NT2/D1 (cell line): ENCODE measurements at regions not wholly inside any gene's neighbourhood (a gene's known extent, or its start where the extent isn't known, plus 50 kb on each side); places are given as distances from the start of the nearest gene placed in this dataset.

Experiments
- DNase-seq: peaks from one replicate; pipeline ENCODE4 v3.0.0-alpha.2; 2011; ENCODE audit warnings: low read depth, low spot score
- H3K27me3 ChIP-seq: 2 replicates; pipeline ENCODE4 v1.6.0; 2011; ENCODE audit warnings: mild to moderate bottlenecking; ENCODE audit not compliant: insufficient read length, insufficient read depth
- H3K36me3 ChIP-seq: 2 replicates; pipeline ENCODE4 v1.6.1; 2011; ENCODE audit warnings: mild to moderate bottlenecking, low read length, mixed read lengths; ENCODE audit not compliant: insufficient read depth, insufficient read length
- H3K4me1 ChIP-seq: 2 replicates; pipeline ENCODE4 v1.5.1; 2011; ENCODE audit not compliant: insufficient read depth, insufficient read length
- H3K4me3 ChIP-seq: 2 replicates; pipeline ENCODE4 v1.5.1; 2011; ENCODE audit warnings: low read depth; ENCODE audit not compliant: insufficient read length
- H3K9ac ChIP-seq: 2 replicates; pipeline ENCODE4 v1.6.0; 2011; ENCODE audit warnings: low read depth; ENCODE audit not compliant: insufficient read length
- H3K9me3 ChIP-seq: 2 replicates; pipeline ENCODE4 v1.5.1; 2011; ENCODE audit warnings: mild to moderate bottlenecking, low read length; ENCODE audit not compliant: insufficient read depth
- SUZ12 ChIP-seq: IDR thresholded peaks from 2 replicates; pipeline ENCODE4 v1.6.1; 2011; ENCODE audit not compliant: insufficient read length, insufficient read depth; ENCODE audit errors: extremely low read depth
- YY1 ChIP-seq: IDR thresholded peaks from 2 replicates; pipeline ENCODE4 v1.6.1; 2011; ENCODE audit not compliant: insufficient read length, insufficient read depth
- ZNF274 ChIP-seq: IDR thresholded peaks from 2 replicates; pipeline ENCODE4 v1.6.1; 2011; ENCODE audit warnings: mild to moderate bottlenecking, low read depth, low read length

GRCh38 chr15:48049736-48050135, 71.1 kb upstream of the SLC24A5 start:
- Histone ChIP-seq H3K9ac (no peak overlapping the region), H3K27me3 (no peaks in the 10 kb centered on the region), H3K9me3 (peaks cover 9% of the 10 kb centered on the region; the same call in 1 of the 2 replicates), H3K4me3 (no peak overlapping the region), H3K4me1 (no peaks in the 10 kb centered on the region), H3K36me3 (no peaks in the 10 kb centered on the region)
- DNase-seq, result no peak
- TF ChIP-seq YY1 (no peak), ZNF274 (no peak), SUZ12 (no peak)

GRCh38 chr15:48052946-48053345, 67.8 kb upstream of the SLC24A5 start:
- TF ChIP-seq SUZ12, result no peak
- TF ChIP-seq YY1, result no peak
- TF ChIP-seq ZNF274, result no peak
- no peak for DNase-seq
- no peak overlapping the region for H3K9ac ChIP-seq
- H3K36me3 ChIP-seq, result no peaks in the 10 kb centered on the region
- peaks cover 9% of the 10 kb centered on the region; the same call in 1 of the 2 replicates for H3K9me3 ChIP-seq
- no peaks in the 10 kb centered on the region for H3K4me1 ChIP-seq
- no peak overlapping the region for H3K4me3 ChIP-seq
- no peaks in the 10 kb centered on the region for H3K27me3 ChIP-seq

- Histone ChIP-seq H3K4me3 (no peak overlapping the region), H3K27me3 (no peaks in the 10 kb centered on the region), H3K36me3 (no peaks in the 10 kb centered on the region), H3K4me1 (no peaks in the 10 kb centered on the region), H3K9ac (no peak overlapping the region), H3K9me3 (no peaks in the 10 kb centered on the region)
- TF ChIP-seq YY1 (no peak), SUZ12 (no peak), ZNF274 (no peak)
- DNase-seq, result no peak
Observed at GRCh38 chr15:48058371-48058770, 62.4 kb upstream of the SLC24A5 start.

- no peak for TF ChIP-seq YY1
- TF ChIP-seq ZNF274, result no peak
- no peak for TF ChIP-seq SUZ12
- Histone ChIP-seq H3K9me3 (no peaks in the 10 kb centered on the region), H3K36me3 (no peaks in the 10 kb centered on the region), H3K27me3 (no peaks in the 10 kb centered on the region), H3K9ac (no peak overlapping the region), H3K4me1 (no peaks in the 10 kb centered on the region), H3K4me3 (no peak overlapping the region)
- no peak for DNase-seq
Observed at GRCh38 chr15:48059791-48060190, 61.0 kb upstream of the SLC24A5 start.

GRCh38 chr15:48060396-48060795, 60.4 kb upstream of the SLC24A5 start:
- no peaks in the 10 kb centered on the region for H3K4me1 ChIP-seq
- H3K4me3 ChIP-seq, result no peak overlapping the region
- no peaks in the 10 kb centered on the region for H3K27me3 ChIP-seq
- no peaks in the 10 kb centered on the region for H3K9me3 ChIP-seq
- H3K36me3 ChIP-seq, result no peaks in the 10 kb centered on the region
- no peak overlapping the region for H3K9ac ChIP-seq
- TF ChIP-seq SUZ12 (no peak), YY1 (no peak), ZNF274 (no peak)
- no peak for DNase-seq

- Histone ChIP-seq H3K4me1 (no peaks in the 10 kb centered on the region), H3K9me3 (no peaks in the 10 kb centered on the region), H3K36me3 (no peaks in the 10 kb centered on the region), H3K4me3 (no peak overlapping the region), H3K9ac (no peak overlapping the region), H3K27me3 (no peaks in the 10 kb centered on the region)
- no peak for DNase-seq
- TF ChIP-seq ZNF274, result no peak
- no peak for TF ChIP-seq YY1
- no peak for TF ChIP-seq SUZ12
Observed at GRCh38 chr15:48061605-48062004, 59.2 kb upstream of the SLC24A5 start.

GRCh38 chr15:48062148-48062872, 58.5 kb upstream of the SLC24A5 start:
- no peak overlapping the region for H3K4me3 ChIP-seq
- H3K36me3 ChIP-seq, result no peaks in the 10 kb centered on the region
- no peaks in the 10 kb centered on the region for H3K27me3 ChIP-seq
- no peaks in the 10 kb centered on the region for H3K9me3 ChIP-seq
- TF ChIP-seq YY1 (no peak), SUZ12 (no peak), ZNF274 (no peak)
- DNase-seq, result no peak
- H3K4me1 ChIP-seq, result no peaks in the 10 kb centered on the region
- H3K9ac ChIP-seq, result no peak overlapping the region

GRCh38 chr15:48063411-48063985, 57.3 kb upstream of the SLC24A5 start:
- no peak for DNase-seq
- TF ChIP-seq YY1, result no peak
- TF ChIP-seq ZNF274, result no peak
- TF ChIP-seq SUZ12, result no peak
- Histone ChIP-seq H3K9me3 (no peaks in the 10 kb centered on the region), H3K27me3 (no peaks in the 10 kb centered on the region), H3K36me3 (no peaks in the 10 kb centered on the region), H3K4me3 (no peak overlapping the region), H3K4me1 (no peaks in the 10 kb centered on the region), H3K9ac (no peak overlapping the region)
